HEK293 (cell line): ENCODE measurements at regions not wholly inside any gene's neighbourhood (a gene's known extent, or its start where the extent isn't known, plus 50 kb on each side); places are given as distances from the start of the nearest gene placed in this dataset.

ENCODE experiments used
- CTCF ChIA-PET: fragments of 350-600 bp; formaldehyde crosslinking; extraction: SDS; loops from one replicate; lab custom pipeline; 2021; ENCODE audit warnings: antibody characterized with exemption; lab: Yijun Ruan, JAX
- POLR2A ChIA-PET: fragments of 300-600 bp; formaldehyde crosslinking; extraction: SDS; loops from one replicate; lab custom pipeline; 2020; ENCODE audit warnings: antibody characterized with exemption, inconsistent platforms; lab: Yijun Ruan, JAX
- H3K27ac ChIP-seq: fragments of 200-500 bp; sonication (Bioruptor generic); 2 replicates; pipeline ENCODE4 v1.5.1; 2014; ENCODE audit warnings: low read depth, low read length, control low read depth, inconsistent platforms; ENCODE audit errors: extremely low read depth
- H3K36me3 ChIP-seq, 2 experiments: fragments of 200-500 bp in 1 of 2; sonication (Bioruptor generic) in 1 of 2; 1 replicate in 1 of 2; 2 replicates in 1 of 2; pipeline ENCODE4 v1.5.1; 2014 to 2017; ENCODE audit warnings: inconsistent platforms in 2 of 2, low read length in 2 of 2; ENCODE audit not compliant: control insufficient read depth in 2 of 2, insufficient read depth in 1 of 2
- H3K4me1 ChIP-seq: fragments of 200-500 bp; sonication (Bioruptor generic); 2 replicates; pipeline ENCODE4 v1.5.1; 2014; ENCODE audit warnings: mild to moderate bottlenecking, low read length, inconsistent platforms; ENCODE audit not compliant: control insufficient read depth, insufficient read depth
- H3K4me3 ChIP-seq: 2 replicates; pipeline ENCODE4 v1.5.1; 2011; ENCODE audit warnings: low read depth, mild to moderate bottlenecking, control low read depth, low read length, moderate library complexity
- H3K9me3 ChIP-seq: fragments of 200-500 bp; sonication (Bioruptor generic); 2 replicates; pipeline ENCODE4 v1.5.1; 2014; ENCODE audit warnings: low read depth, low read length, inconsistent platforms; ENCODE audit not compliant: control insufficient read depth, insufficient read depth
- SCRT1 ChIP-seq: fragments of 450-650 bp; formaldehyde crosslinking; IDR thresholded peaks from 2 replicates; pipeline ENCODE4 v1.5.1; 2016; ENCODE audit warnings: missing biosample characterization, missing genetic modification characterization, borderline replicate concordance
- ZBTB7A ChIP-seq: fragments of 450-650 bp; formaldehyde crosslinking; IDR thresholded peaks from 2 replicates; pipeline ENCODE4 v1.5.1; 2016; ENCODE audit warnings: low read depth, missing biosample characterization, missing genetic modification characterization
- ZFP3 ChIP-seq: fragments of 450-650 bp; formaldehyde crosslinking; IDR thresholded peaks from 2 replicates; pipeline ENCODE4 v1.5.1; 2016; ENCODE audit warnings: low read depth, missing biosample characterization, missing genetic modification characterization
- ZNF140 ChIP-seq: fragments of 450-650 bp; formaldehyde crosslinking; IDR thresholded peaks from 2 replicates; pipeline ENCODE4 v1.5.1; 2016; ENCODE audit warnings: missing biosample characterization, missing genetic modification characterization
- ZNF16 ChIP-seq: fragments of 450-650 bp; formaldehyde crosslinking; IDR thresholded peaks from 2 replicates; pipeline ENCODE4 v1.5.1; 2016; ENCODE audit warnings: low read depth, missing biosample characterization, missing genetic modification characterization
- ZNF184 ChIP-seq: fragments of 450-650 bp; IDR thresholded peaks from 2 replicates; pipeline ENCODE4 v1.5.1; 2018; ENCODE audit warnings: missing biosample characterization, mild to moderate bottlenecking, missing genetic modification characterization
- ZNF302 ChIP-seq: fragments of 450-650 bp; formaldehyde crosslinking; IDR thresholded peaks from 2 replicates; pipeline ENCODE4 v1.5.1; 2016; ENCODE audit warnings: missing biosample characterization, missing genetic modification characterization, low read depth
- ZNF473 ChIP-seq: fragments of 450-650 bp; formaldehyde crosslinking; IDR thresholded peaks from 2 replicates; pipeline ENCODE4 v1.5.1; 2017; ENCODE audit warnings: missing biosample characterization, missing genetic modification characterization
- ZNF501 ChIP-seq: fragments of 450-650 bp; formaldehyde crosslinking; IDR thresholded peaks from 2 replicates; pipeline ENCODE4 v1.5.1; 2016; ENCODE audit warnings: missing biosample characterization, missing genetic modification characterization
- ZNF560 ChIP-seq: fragments of 450-650 bp; formaldehyde crosslinking; IDR thresholded peaks from 2 replicates; pipeline ENCODE4 v1.5.1; 2017; ENCODE audit warnings: missing biosample characterization, missing genetic modification characterization, borderline replicate concordance
- ZNF561 ChIP-seq: fragments of 450-650 bp; IDR thresholded peaks from 2 replicates; pipeline ENCODE4 v1.5.1; 2018; ENCODE audit warnings: missing biosample characterization, missing genetic modification characterization, borderline replicate concordance
- ZNF830 ChIP-seq: fragments of 450-650 bp; IDR thresholded peaks from 2 replicates; pipeline ENCODE4 v1.5.0; 2018; ENCODE audit warnings: missing biosample characterization, missing genetic modification characterization, low read depth, mild to moderate bottlenecking, moderate library complexity
- ZSCAN30 ChIP-seq: fragments of 450-650 bp; IDR thresholded peaks from 2 replicates; pipeline ENCODE4 v1.5.1; 2018; ENCODE audit warnings: missing biosample characterization, mild to moderate bottlenecking, missing genetic modification characterization, moderate library complexity
- TF ChIP-seq, protein P1 (sequence below): fragments of 450-650 bp; formaldehyde crosslinking; IDR thresholded peaks from 2 replicates; pipeline ENCODE4 v1.5.1; 2016; ENCODE audit warnings: missing biosample characterization, missing genetic modification characterization
- TF ChIP-seq, protein P2 (sequence below): fragments of 450-650 bp; formaldehyde crosslinking; IDR thresholded peaks from 2 replicates; pipeline ENCODE4 v1.5.1; 2017; ENCODE audit warnings: missing biosample characterization, missing genetic modification characterization
- TF ChIP-seq, protein P3 (sequence below): fragments of 450-650 bp; formaldehyde crosslinking; IDR thresholded peaks from 2 replicates; pipeline ENCODE4 v1.5.1; 2016; ENCODE audit warnings: missing biosample characterization, missing genetic modification characterization
- TF ChIP-seq, protein P4 (sequence below): fragments of 450-650 bp; formaldehyde crosslinking; conservative IDR thresholded peaks from 2 replicates; pipeline ENCODE4 v1.5.1; 2016; ENCODE audit warnings: low read depth, missing biosample characterization, missing genetic modification characterization

DNA sequence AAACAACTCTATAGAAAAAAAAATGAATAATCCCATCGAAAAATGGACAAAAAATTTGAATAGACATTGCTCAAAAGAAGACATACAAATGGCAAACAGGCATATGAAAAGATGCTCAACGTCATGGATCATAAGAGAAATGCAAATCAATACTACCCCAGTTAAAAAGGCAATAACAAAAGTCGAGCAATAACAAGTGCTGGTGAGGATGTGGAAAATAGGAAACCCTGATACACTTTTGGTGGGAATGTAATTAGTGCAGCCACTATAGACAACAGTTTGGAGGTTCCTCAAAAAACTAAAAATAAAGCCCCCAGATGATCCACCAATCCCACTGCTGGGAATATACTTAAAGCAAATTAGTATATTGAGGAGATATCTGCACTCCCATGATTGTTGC, 701.5 kb downstream of the NUP35 start:
- ChIA-PET CTCF (no interaction called here), POLR2A (no interaction called here)
- Histone ChIP-seq H3K9me3 (no peaks in the 10 kb centered on the region), H3K4me3 (no peak overlapping the region), H3K27ac (no peak overlapping the region), H3K4me1 (no peaks in the 10 kb centered on the region), H3K36me3 (no peaks in the 10 kb centered on the region)
- peak; percentile 87 for TF ChIP-seq ZNF184 (tag by site-specific recombination)
- no peak for TF ChIP-seq ZNF473 (tag by site-specific recombination)

DNA sequence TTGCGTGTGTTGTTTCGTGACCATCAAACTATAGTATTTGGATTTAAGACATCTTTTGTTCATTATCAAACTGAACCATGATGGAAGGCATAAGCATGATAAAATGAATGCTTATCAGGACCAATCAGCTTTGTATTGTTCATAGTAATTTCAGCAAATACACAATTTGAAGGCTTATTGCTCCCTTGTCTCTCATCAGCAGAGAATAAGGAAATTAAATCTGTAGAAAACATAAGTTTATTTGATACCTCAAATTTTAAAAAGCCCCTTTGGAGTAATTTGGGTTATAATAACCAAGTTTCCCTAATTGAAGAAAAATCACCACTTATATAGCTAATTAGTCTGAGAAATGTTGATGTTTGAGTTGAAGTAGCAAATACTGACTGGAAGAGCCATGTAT, 705.7 kb downstream of the NUP35 start:
- Histone ChIP-seq H3K36me3 (no peaks in the 10 kb centered on the region), H3K4me3 (no peak overlapping the region), H3K9me3 (no peaks in the 10 kb centered on the region), H3K4me1 (no peaks in the 10 kb centered on the region), H3K27ac (no peak overlapping the region)
- POLR2A ChIA-PET, result no interaction called here
- CTCF ChIA-PET, result no interaction called here
- TF ChIP-seq, protein P1, sequence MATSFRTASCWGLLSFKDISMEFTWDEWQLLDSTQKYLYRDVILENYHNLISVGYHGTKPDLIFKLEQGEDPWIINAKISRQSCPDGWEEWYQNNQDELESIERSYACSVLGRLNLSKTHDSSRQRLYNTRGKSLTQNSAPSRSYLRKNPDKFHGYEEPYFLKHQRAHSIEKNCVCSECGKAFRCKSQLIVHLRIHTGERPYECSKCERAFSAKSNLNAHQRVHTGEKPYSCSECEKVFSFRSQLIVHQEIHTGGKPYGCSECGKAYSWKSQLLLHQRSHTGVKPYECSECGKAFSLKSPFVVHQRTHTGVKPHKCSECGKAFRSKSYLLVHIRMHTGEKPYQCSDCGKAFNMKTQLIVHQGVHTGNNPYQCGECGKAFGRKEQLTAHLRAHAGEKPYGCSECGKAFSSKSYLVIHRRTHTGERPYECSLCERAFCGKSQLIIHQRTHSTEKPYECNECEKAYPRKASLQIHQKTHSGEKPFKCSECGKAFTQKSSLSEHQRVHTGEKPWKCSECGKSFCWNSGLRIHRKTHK (tag by site-specific recombination), result no peak
- TF ChIP-seq, protein P2, sequence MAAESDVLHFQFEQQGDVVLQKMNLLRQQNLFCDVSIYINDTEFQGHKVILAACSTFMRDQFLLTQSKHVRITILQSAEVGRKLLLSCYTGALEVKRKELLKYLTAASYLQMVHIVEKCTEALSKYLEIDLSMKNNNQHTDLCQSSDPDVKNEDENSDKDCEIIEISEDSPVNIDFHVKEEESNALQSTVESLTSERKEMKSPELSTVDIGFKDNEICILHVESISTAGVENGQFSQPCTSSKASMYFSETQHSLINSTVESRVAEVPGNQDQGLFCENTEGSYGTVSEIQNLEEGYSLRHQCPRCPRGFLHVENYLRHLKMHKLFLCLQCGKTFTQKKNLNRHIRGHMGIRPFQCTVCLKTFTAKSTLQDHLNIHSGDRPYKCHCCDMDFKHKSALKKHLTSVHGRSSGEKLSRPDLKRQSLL (tag by site-specific recombination), result no peak
- TF ChIP-seq SCRT1 (tag by site-specific recombination) (no peak), ZFP3 (tag by site-specific recombination) (no peak), ZNF560 (tag by site-specific recombination) (no peak), ZNF561 (no peak)

DNA sequence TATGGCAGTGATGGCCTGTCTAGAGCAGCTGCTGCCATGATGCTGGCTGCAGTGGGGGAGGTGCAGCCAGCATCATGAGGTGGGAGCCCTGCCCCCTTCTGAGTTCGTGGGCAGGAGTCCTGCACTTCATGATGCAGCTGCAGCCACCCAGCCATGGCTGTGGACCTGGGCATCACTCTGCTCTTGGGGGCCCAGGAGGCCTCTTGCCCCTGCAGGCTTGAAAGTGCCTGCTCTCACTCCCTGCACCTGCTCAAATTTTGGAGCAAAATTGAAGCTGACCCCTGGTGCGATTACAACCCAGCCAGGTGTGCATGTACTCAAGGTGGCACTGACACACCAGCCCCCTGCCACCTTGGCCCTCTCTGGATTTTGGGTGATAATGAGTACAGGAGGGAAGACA, 712.9 kb downstream of the NUP35 start:
- Histone ChIP-seq H3K4me1 (no peaks in the 10 kb centered on the region), H3K36me3 (no peaks in the 10 kb centered on the region), H3K9me3 (no peaks in the 10 kb centered on the region), H3K4me3 (no peak overlapping the region), H3K27ac (no peak overlapping the region)
- POLR2A ChIA-PET, result no interaction called here
- CTCF ChIA-PET, result interaction anchor here (0.6 kb wide), 1 partner anchor 1678 kb away, joined by 3 read pairs; no protein-coding TSS in a partner anchor
- TF ChIP-seq ZNF302 (tag by site-specific recombination) (no peak), ZNF140 (tag by site-specific recombination) (no peak), ZBTB7A (tag by site-specific recombination) (no peak), ZNF16 (tag by site-specific recombination) (no peak), ZNF501 (tag by site-specific recombination) (no peak), ZNF830 (no peak), ZSCAN30 (tag by site-specific recombination) (no peak)
- TF ChIP-seq, protein P3, sequence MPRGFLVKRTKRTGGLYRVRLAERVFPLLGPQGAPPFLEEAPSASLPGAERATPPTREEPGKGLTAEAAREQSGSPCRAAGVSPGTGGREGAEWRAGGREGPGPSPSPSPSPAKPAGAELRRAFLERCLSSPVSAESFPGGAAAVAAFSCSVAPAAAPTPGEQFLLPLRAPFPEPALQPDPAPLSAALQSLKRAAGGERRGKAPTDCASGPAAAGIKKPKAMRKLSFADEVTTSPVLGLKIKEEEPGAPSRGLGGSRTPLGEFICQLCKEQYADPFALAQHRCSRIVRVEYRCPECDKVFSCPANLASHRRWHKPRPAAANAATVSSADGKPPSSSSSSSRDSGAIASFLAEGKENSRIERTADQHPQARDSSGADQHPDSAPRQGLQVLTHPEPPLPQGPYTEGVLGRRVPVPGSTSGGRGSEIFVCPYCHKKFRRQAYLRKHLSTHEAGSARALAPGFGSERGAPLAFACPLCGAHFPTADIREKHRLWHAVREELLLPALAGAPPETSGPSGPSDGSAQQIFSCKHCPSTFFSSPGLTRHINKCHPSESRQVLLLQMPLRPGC (tag by site-specific recombination), result no peak
- TF ChIP-seq, protein P4, sequence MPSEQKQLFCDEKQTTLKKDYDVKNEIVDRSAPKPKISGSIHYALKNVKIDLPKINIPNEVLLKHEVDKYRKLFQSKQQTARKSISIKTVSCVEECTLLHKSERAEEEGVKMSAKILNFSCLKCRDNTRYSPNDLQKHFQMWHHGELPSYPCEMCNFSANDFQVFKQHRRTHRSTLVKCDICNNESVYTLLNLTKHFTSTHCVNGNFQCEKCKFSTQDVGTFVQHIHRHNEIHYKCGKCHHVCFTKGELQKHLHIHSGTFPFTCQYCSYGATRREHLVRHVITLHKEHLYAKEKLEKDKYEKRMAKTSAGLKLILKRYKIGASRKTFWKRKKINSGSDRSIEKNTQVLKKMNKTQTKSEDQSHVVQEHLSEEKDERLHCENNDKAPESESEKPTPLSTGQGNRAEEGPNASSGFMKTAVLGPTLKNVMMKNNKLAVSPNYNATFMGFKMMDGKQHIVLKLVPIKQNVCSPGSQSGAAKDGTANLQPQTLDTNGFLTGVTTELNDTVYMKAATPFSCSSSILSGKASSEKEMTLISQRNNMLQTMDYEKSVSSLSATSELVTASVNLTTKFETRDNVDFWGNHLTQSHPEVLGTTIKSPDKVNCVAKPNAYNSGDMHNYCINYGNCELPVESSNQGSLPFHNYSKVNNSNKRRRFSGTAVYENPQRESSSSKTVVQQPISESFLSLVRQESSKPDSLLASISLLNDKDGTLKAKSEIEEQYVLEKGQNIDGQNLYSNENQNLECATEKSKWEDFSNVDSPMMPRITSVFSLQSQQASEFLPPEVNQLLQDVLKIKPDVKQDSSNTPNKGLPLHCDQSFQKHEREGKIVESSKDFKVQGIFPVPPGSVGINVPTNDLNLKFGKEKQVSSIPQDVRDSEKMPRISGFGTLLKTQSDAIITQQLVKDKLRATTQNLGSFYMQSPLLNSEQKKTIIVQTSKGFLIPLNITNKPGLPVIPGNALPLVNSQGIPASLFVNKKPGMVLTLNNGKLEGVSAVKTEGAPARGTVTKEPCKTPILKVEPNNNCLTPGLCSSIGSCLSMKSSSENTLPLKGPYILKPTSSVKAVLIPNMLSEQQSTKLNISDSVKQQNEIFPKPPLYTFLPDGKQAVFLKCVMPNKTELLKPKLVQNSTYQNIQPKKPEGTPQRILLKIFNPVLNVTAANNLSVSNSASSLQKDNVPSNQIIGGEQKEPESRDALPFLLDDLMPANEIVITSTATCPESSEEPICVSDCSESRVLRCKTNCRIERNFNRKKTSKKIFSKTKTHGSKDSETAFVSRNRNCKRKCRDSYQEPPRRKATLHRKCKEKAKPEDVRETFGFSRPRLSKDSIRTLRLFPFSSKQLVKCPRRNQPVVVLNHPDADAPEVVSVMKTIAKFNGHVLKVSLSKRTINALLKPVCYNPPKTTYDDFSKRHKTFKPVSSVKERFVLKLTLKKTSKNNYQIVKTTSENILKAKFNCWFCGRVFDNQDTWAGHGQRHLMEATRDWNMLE (tag by site-specific recombination), result no peak
